ENCODE measurements at regions not wholly inside any gene's neighbourhood (a gene's known extent, or its start where the extent isn't known, plus 50 kb on each side); places are given as distances from the start of the nearest gene placed in this dataset.

GRCh38 chr9:129290606-129291005 is 112.5 kb upstream of the IER5L start:
- TF ChIP-seq CTCF (IDR thresholded peaks at IDR 0.05): no peak
- no peaks in the 10 kb centered on the region for H3K27me3 ChIP-seq (ENCODE audit: insufficient read depth in 3 of 3, low read length in 2 of 3)
- DNase-seq: peak in 1 of 2 donors; percentile 40
- intact Hi-C loops (cut with DNase I): no loop called here
- H3K36me3 ChIP-seq (ENCODE audit: insufficient read depth in 1 of 2, low read depth in 1 of 2): no peaks in the 10 kb centered on the region
- no peak overlapping the region for H3K27ac ChIP-seq
- WGBS, 3 donors: 73 to 80% (median 79%) methylated on average over 16 of the region's 16 CpGs
- no peak for ATAC-seq
- no peak overlapping the region for H3K4me3 ChIP-seq
- no peaks in the 10 kb centered on the region for H3K4me1 ChIP-seq
- H3K9me3 ChIP-seq: no peaks in the 10 kb centered on the region

- DNase-seq (peak in 1 of 2 donors; percentile 14), ATAC-seq (no peak)
- Histone ChIP-seq H3K27ac (no peak overlapping the region), H3K4me1 (no peaks in the 10 kb centered on the region), H3K4me3 (no peak overlapping the region), H3K36me3 (ENCODE audit: insufficient read depth in 1 of 2, low read depth in 1 of 2) (no peaks in the 10 kb centered on the region), H3K9me3 (no peaks in the 10 kb centered on the region), H3K27me3 (ENCODE audit: insufficient read depth in 3 of 3, low read length in 2 of 3) (no peaks in the 10 kb centered on the region)
- 66 to 80% (median 75%) methylated on average over 3 of the region's 3 CpGs for WGBS, 3 donors
- intact Hi-C loops (cut with DNase I): no loop called here
- no peak for TF ChIP-seq CTCF (IDR thresholded peaks at IDR 0.05)
These were observed 111.8 kb upstream of the IER5L start for GRCh38 chr9:129289883-129290282.

GRCh38 chr9:129289131-129289731 is 111.2 kb upstream of the IER5L start:
- H3K4me3 ChIP-seq: no peak overlapping the region
- no peak overlapping the region for H3K27ac ChIP-seq
- intact Hi-C loops (cut with DNase I): no loop called here
- no peaks in the 10 kb centered on the region for H3K9me3 ChIP-seq
- no peak for ATAC-seq
- WGBS, 3 donors: 83 to 87% (median 86%) methylated on average over 13 of the region's 13 CpGs
- no peak for TF ChIP-seq CTCF (IDR thresholded peaks at IDR 0.05)
- no peaks in the 10 kb centered on the region for H3K36me3 ChIP-seq (ENCODE audit: insufficient read depth in 1 of 2, low read depth in 1 of 2)
- H3K4me1 ChIP-seq: no peaks in the 10 kb centered on the region
- DNase-seq: peak in 1 of 2 donors; percentile 23
- H3K27me3 ChIP-seq (ENCODE audit: insufficient read depth in 3 of 3, low read length in 2 of 3): no peaks in the 10 kb centered on the region

GRCh38 chr9:129287619-129288305 is 109.7 kb upstream of the IER5L start:
- H3K9me3 ChIP-seq: no peaks in the 10 kb centered on the region
- no peaks in the 10 kb centered on the region for H3K4me1 ChIP-seq
- H3K4me3 ChIP-seq: no peak overlapping the region
- TF ChIP-seq CTCF (IDR thresholded peaks at IDR 0.05): no peak
- DNase-seq: peak in 1 of 2 donors; percentile 36
- intact Hi-C loops (cut with DNase I): no loop called here
- no peaks in the 10 kb centered on the region for H3K36me3 ChIP-seq (ENCODE audit: insufficient read depth in 1 of 2, low read depth in 1 of 2)
- ATAC-seq: no peak
- WGBS, 3 donors: 73 to 79% (median 74%) methylated on average over 24 of the region's 24 CpGs
- no peak overlapping the region for H3K27ac ChIP-seq
- H3K27me3 ChIP-seq (ENCODE audit: insufficient read depth in 3 of 3, low read length in 2 of 3): no peaks in the 10 kb centered on the region

All from psoas muscle (tissue), 7 donors.